Inflammatory macrophage treated with lipopolysaccharide for 1 hour (primary cell): ENCODE measurements at regions not wholly inside any gene's neighbourhood (a gene's known extent, or its start where the extent isn't known, plus 50 kb on each side); places are given as distances from the start of the nearest gene placed in this dataset.

Experiments
- DNase-seq, 2 donors: peaks; one replicate each; pipeline ENCODE4 v3.0.0-alpha.2; 2020 to 2022

GRCh38 chr18:53747210-53747609 is 477.3 kb downstream of the MBD2 start:
- DNase-seq: no peak

DNA sequence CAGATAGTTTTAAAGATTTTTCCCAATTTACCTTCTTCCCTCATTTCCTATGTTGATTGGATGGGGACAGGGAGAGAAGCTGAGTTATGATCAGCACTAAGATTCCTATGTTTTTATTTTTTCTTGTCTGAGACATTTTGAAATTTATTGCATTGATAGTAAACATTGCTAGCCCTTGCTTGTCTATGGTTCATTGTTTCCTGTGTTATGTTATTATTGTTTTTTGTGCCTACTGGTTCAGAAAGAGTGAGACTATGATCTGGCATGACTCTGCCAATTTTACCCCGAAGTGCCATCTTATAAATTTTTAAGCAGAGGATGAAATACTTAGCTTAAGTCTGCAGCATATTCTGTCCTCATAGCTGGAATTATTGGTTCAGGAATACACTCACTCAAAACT is 478.5 kb downstream of the MBD2 start:
- DNase-seq: no peak

DNA sequence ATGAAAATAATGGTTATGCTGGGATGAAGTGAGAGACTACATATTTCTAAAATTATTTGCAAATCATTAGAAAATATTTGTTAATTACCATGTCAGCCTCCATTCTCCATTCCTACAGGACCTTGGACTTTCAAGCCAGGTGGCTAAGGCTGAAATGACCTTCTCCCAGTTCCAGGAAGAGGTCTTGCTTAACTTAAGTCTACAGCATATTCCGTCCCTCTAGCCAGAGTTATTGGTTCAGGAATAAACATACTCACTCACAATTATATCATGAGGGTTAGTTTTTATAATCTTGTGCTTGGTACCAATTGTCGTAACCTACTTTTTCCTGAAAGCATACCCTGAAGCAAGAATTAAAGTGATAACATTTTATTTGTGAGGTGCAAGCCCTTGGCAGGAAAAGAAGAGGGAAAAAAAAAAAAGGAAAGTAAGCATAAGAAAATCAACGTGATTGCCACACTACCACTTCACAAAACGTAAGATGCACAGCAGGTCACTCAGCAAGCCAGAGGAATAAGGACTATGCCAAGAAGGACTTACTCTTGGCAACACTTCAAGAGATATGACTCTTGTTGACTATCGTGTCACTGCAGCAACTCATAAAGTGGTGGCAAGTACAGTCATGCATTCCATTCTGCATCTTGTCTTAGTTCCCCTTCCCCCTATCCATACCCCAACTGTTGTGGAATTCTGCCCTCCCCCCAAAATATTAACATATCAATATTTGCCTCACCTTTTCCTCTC is 479.1 kb downstream of the MBD2 start:
- DNase-seq: no peak

DNA sequence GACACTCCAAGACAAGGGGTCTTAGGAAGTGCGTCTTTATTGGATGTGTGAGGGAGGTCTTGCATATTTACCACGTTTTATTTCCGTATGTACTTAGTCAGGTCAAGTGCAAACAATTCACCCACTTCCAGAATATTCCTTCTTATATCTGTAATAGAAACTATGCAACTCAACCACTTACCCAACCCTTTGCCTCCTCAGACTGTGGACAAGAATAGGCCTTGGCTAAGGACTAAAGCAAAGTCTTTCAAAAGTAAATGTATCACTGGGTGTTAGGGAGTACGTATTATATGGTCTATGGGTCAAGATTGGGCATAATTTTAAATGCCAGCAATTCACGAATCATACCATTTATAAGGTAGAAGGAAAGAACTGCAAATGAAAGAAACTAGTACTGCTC is 484.8 kb downstream of the MBD2 start:
- DNase-seq: no peak

GRCh38 chr18:53735526-53735925 is 488.9 kb downstream of the MBD2 start:
- no peak for DNase-seq

DNA sequence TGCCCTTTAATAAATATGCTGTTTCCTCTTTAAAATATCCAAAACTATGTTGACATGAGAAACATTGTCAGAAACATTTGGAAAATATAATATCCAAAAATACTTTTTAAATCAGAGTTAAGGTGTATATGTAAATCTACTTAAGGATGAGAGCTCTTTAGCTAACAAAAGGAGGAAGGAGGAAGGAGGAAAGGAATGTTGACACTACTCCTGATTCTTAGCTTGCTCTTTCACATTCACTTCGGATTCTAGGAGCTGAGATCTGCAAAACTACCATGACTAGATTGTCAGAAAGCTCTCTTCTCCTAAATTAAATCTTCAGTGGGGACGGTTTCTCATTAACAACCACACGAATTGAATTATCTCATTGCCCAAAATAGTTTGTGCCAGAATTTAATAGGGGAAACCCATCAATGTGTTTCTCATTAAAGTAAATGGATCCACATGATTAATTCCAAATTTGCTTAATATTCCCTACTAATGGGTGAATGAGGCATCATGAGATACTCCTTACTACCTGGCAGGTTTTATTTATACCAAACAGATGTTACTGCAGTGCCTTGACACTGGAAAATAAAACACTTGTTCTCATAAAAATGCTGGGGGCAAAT is 509.1 kb downstream of the MBD2 start:
- DNase-seq: no peak

DNA sequence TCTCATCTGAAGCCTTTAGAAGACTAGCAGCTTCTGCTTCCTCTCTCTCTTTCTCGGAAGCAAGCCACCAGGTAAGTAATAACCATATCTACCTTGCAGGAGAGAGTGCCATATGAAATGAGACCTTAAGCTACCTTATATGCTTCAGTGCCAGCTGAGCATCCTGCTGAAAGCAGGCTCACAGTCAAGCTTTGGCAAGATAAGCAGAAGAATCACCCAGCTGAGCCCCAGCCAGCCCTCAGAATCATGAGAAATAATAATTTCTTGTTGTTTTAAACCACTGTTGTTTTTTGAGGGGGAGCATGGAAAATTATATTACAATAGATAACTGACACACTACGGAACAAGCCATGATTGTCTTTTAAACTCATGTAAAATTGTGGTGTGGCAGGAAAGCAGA is 514.4 kb downstream of the MBD2 start:
- no peak for DNase-seq

GRCh38 chr18:53702480-53702879 is 522.0 kb downstream of the MBD2 start:
- no peak for DNase-seq

DNA sequence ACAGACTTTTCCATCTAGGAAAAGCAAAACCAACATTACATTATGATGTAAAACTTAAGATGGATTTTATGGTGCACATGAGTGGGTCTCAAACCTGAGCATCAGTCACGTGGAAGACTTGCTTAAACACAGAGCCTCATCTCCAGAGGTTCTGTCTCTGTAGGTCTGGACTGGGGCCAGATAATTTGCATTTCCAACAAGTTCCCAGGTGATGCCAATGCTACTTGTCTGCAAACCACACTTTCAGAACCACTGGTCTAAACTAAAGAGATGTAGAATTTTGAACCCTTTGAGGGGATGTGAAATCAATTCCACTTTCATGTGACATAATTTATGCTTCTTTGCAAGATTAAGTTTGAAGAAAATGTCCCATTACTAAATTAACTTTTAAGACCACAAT is 522.8 kb downstream of the MBD2 start:
- no peak for DNase-seq

- peak in 1 of 2 donors; percentile 0 for DNase-seq
Measured at GRCh38 chr18:53698907-53699306, 525.6 kb downstream of the MBD2 start.

DNA sequence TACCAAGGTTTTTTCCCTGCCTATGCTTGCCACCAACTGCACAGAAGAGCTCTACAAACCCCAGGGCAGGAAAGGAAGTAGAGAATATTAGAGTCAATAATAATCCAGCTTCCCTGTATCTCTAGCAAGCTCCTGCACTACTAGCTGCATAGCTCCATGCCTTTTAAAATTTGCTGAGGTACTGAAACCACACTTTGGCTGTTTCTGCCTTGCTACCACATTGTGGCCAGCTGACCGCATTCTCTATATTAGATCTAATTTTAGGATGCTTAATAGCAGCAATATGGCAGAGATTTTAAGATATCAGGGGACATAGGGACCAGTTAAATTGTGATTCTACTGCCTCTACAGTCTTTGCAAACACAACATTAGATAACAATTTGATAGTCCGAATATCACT is 534.6 kb downstream of the MBD2 start:
- DNase-seq: no peak

DNA sequence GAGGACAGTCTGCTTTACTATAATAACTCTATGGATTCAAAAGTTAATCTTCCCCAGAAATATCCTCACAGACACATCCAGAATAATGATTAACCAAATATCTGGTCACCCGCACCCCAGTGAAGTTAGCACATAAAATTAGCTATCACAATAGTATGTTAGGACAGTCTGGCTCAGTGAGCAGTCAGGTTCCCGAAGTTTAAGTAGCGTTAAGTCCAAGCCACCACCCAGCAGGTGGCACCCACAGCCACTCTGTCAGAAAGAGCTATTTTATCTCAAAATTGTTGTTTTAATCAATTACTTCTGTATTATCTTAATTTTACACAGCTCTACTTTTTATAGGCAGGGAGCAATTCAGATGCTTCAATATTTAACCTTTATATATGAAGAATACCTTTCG is 537.5 kb downstream of the MBD2 start:
- no peak for DNase-seq

GRCh38 chr18:53682796-53683195 is 541.7 kb downstream of the MBD2 start:
- DNase-seq: no peak

DNA sequence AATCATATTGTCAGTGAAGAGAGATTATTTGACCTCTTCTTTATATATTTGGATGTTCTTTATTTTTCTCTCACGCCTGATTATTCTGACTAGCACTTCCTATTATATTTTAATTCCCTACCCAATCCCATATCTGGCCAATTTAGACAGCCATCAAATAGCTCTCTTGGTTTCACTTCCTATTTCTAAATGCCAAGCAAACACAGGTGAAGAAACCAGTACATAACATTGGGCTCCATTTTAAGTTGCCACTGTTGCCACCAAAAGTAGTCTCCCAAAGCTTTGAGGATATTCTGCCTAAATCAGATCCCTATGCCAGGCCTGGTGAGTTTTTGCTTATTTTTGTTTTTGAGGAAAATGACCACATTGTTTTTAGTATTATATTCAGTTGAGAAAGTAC is 547.0 kb downstream of the MBD2 start:
- no peak for DNase-seq

GRCh38 chr18:53665701-53666100 is 558.8 kb downstream of the MBD2 start:
- no peak for DNase-seq

DNA sequence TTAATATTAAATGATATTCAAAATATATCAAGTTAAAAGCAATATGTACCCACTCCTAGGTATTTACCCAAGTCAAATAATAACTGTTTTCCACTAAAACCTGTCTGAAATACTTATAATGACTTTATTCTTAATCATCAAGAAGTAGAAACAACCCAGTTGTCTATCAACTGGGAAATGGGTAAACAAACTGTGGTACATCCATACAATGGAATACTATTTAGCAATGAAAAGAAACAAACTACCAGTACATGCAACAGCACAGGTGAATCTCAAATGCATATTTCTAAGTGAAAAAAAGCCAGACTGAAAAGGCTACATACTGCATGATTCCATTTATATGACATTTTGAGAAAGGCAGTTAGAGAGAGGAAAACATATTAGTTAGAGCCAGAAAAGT is 559.9 kb downstream of the MBD2 start:
- no peak for DNase-seq

DNA sequence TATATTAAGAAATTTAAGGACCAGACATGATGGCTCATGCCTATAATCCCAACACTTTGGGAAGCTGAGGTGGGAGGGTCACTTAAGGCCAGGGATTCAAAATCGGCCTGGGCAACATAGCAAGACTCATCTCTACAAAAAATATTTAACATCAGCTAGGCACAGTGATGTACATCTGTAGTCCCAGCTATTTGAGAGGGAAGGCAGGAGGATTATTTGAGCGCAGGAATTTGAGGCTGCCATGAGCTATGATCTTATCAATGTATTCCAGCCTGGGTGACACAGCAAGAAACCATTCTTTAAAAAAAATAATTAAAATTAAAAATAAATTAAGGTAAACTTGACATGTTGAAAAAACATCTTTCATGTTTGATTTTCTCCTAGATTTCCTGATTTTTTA is 564.2 kb downstream of the MBD2 start:
- DNase-seq: no peak

GRCh38 chr18:53657257-53657656 is 567.2 kb downstream of the MBD2 start:
- no peak for DNase-seq

GRCh38 chr18:53649621-53650020 is 574.8 kb downstream of the MBD2 start:
- DNase-seq: no peak

GRCh38 chr18:53644799-53645471 is 579.5 kb downstream of the MBD2 start:
- DNase-seq: no peak

DNA sequence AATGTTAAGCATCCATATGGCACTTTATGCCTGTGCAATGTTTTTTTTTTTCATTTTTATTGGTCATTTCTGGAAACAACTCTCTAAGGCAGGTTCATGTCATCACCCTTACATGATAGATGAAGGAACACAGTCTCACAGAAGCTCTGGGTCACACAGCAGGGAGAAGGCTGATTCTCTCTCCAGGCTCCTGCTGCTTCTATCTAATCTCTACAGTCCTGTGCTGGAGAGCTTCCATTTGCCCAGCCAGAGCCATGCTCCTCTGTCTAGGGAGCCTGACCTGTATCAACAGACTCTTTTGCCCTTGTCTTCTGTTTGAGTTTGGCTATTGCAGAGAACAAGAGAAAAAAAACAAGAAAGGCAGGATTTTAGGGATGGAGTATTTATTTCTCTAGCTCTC is 584.8 kb downstream of the MBD2 start:
- DNase-seq: no peak

DNA sequence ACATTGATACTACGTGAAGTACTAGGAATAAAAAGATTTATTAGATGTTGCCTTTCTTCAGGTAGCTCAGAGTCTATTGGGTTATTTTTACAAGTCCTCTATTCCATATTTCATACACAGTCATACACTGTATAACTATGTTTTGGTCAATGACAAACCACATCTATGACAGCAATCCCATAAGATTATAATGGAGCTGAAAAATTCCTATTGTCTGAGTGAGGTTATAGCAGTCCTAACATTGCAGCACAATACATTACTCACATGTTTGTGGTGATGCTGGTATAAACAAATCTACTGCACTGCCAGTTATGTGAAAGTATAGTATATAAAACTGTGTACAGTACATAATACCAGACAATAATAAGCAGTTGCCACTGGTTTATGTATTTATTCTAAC is 595.1 kb downstream of the MBD2 start:
- DNase-seq: no peak

GRCh38 chr18:53625997-53626599 is 598.4 kb downstream of the MBD2 start:
- DNase-seq: no peak

DNA sequence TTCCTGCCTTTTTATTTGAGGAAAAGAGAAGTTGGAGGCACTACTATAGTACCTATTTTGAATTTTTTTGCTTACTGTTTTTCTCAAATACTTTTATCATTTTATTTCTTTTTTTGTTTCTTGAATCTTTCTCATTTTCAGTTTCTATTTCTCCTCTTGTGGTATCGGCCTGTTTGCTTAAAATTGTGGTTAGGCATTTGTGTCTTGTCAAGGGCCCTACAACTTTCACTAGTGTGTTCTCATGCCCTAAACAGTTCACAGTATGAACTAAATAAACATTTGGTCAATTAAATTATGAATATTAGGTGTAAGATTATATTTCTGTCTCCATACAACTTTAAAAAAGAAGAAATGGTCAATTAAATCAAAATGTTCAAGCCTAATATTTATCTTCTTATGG is 613.5 kb downstream of the MBD2 start:
- no peak for DNase-seq
